ENCODE measurements at regions not wholly inside any gene's neighbourhood (a gene's known extent, or its start where the extent isn't known, plus 50 kb on each side); places are given as distances from the start of the nearest gene placed in this dataset.

- H3K27me3 ChIP-seq = no peaks in the 10 kb centered on the region
- H3K27ac ChIP-seq = no peak overlapping the region
- intact Hi-C loops (cut with DNase I) = no loop called here
- WGBS, 2 donors = 59 to 73% methylated on average over 2 of the region's 2 CpGs
- DNase-seq (no peak), ATAC-seq (no peak)
- H3K4me3 ChIP-seq = no peak overlapping the region
- H3K4me1 ChIP-seq = peaks cover 0 to 26% (median 3%) of the 10 kb centered on the region in 9 donors
- TF ChIP-seq CTCF (IDR thresholded peaks at IDR 0.05) = no peak
- H3K9me3 ChIP-seq = no peaks in the 10 kb centered on the region
- no peaks in the 10 kb centered on the region for H3K36me3 ChIP-seq
These were observed 142.9 kb upstream of the ATP1B1 start for GRCh38 chr1:168963601-168964000.

GRCh38 chr1:168964478-168964877 lies 142.0 kb upstream of the ATP1B1 start:
- WGBS, 2 donors = 93 to 98% methylated on average over 3 of the region's 3 CpGs
- DNase-seq (no peak), ATAC-seq (no peak)
- TF ChIP-seq CTCF (IDR thresholded peaks at IDR 0.05) = no peak
- Histone ChIP-seq H3K27me3 (no peaks in the 10 kb centered on the region), H3K36me3 (no peaks in the 10 kb centered on the region), H3K4me1 (peaks cover 0 to 18% (median 0%) of the 10 kb centered on the region in 9 donors), H3K4me3 (no peak overlapping the region), H3K9me3 (no peaks in the 10 kb centered on the region), H3K27ac (no peak overlapping the region)
- intact Hi-C loops (cut with DNase I) = no loop called here

GRCh38 chr1:168966217-168966616 lies 140.3 kb upstream of the ATP1B1 start:
- no peaks in the 10 kb centered on the region for H3K27me3 ChIP-seq
- intact Hi-C loops (cut with DNase I) = no loop called here
- no peak for DNase-seq
- TF ChIP-seq CTCF (IDR thresholded peaks at IDR 0.05) = no peak
- WGBS, 2 donors = 88 to 90% methylated on average over 2 of the region's 2 CpGs
- no peak overlapping the region for H3K4me3 ChIP-seq
- no peak for ATAC-seq
- no peaks in the 10 kb centered on the region for H3K36me3 ChIP-seq
- peaks cover 0 to 14% (median 3%) of the 10 kb centered on the region in 9 donors for H3K4me1 ChIP-seq
- no peak overlapping the region for H3K27ac ChIP-seq
- H3K9me3 ChIP-seq = no peaks in the 10 kb centered on the region

GRCh38 chr1:168966636-168967035 lies 139.9 kb upstream of the ATP1B1 start:
- intact Hi-C loops (cut with DNase I) = no loop called here
- ATAC-seq (no peak), DNase-seq (no peak)
- Histone ChIP-seq H3K9me3 (no peaks in the 10 kb centered on the region), H3K36me3 (no peaks in the 10 kb centered on the region), H3K4me3 (no peak overlapping the region), H3K27ac (no peak overlapping the region), H3K27me3 (no peaks in the 10 kb centered on the region), H3K4me1 (peaks cover 0 to 18% (median 3%) of the 10 kb centered on the region in 9 donors)
- 83 to 94% methylated on average over 2 of the region's 2 CpGs for WGBS, 2 donors
- no peak for TF ChIP-seq CTCF (IDR thresholded peaks at IDR 0.05)

Data from heart right ventricle (tissue), 16 donors.